Suprapubic skin (tissue), 3 donors: ENCODE measurements at regions not wholly inside any gene's neighbourhood (a gene's known extent, or its start where the extent isn't known, plus 50 kb on each side); places are given as distances from the start of the nearest gene placed in this dataset.

ENCODE experiments used
- EP300 ChIP-seq: sonication (generic); formaldehyde crosslinking; IDR thresholded peaks from one replicate; pipeline ENCODE4 v1.6.1; 2017; ENCODE audit warnings: antibody characterized with exemption
- TF ChIP-seq, protein P1 (sequence below), 2 donors: fragments of 200-600 bp in 1 of 2; fragments of 450-650 bp in 1 of 2; sonication (generic) in 1 of 2; IDR thresholded peaks; one replicate each; pipeline ENCODE4 v1.5.1; 2016 to 2019; ENCODE audit warnings: antibody characterized with exemption in 2 of 2, mild to moderate bottlenecking in 1 of 2, moderate library complexity in 1 of 2

DNA sequence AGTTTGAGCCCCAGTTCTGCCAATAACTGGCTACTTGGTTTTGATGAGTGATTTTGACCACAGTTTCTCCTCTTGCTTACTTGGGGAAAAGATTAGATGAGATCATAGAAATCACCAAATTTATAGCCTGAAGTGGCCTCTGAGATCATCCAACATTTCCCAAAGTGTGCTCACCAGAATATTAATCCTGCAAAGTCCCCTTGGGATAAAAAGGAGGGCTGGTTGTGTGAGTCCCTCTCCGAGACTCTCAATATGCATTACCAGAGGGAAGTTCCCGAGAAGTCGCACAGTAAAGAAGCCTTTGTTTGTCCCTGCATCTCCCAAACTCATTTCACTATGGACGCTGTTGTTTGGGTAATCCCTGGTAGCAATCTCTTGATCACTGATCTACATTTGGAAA, 88.4 kb upstream of the ADRA1B start:
- TF ChIP-seq, protein P1, sequence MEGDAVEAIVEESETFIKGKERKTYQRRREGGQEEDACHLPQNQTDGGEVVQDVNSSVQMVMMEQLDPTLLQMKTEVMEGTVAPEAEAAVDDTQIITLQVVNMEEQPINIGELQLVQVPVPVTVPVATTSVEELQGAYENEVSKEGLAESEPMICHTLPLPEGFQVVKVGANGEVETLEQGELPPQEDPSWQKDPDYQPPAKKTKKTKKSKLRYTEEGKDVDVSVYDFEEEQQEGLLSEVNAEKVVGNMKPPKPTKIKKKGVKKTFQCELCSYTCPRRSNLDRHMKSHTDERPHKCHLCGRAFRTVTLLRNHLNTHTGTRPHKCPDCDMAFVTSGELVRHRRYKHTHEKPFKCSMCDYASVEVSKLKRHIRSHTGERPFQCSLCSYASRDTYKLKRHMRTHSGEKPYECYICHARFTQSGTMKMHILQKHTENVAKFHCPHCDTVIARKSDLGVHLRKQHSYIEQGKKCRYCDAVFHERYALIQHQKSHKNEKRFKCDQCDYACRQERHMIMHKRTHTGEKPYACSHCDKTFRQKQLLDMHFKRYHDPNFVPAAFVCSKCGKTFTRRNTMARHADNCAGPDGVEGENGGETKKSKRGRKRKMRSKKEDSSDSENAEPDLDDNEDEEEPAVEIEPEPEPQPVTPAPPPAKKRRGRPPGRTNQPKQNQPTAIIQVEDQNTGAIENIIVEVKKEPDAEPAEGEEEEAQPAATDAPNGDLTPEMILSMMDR (IDR thresholded peaks at IDR 0.05), result no peak
- no peak for TF ChIP-seq EP300
